ENCODE measurements at regions not wholly inside any gene's neighbourhood (a gene's known extent, or its start where the extent isn't known, plus 50 kb on each side); places are given as distances from the start of the nearest gene placed in this dataset.

DNA sequence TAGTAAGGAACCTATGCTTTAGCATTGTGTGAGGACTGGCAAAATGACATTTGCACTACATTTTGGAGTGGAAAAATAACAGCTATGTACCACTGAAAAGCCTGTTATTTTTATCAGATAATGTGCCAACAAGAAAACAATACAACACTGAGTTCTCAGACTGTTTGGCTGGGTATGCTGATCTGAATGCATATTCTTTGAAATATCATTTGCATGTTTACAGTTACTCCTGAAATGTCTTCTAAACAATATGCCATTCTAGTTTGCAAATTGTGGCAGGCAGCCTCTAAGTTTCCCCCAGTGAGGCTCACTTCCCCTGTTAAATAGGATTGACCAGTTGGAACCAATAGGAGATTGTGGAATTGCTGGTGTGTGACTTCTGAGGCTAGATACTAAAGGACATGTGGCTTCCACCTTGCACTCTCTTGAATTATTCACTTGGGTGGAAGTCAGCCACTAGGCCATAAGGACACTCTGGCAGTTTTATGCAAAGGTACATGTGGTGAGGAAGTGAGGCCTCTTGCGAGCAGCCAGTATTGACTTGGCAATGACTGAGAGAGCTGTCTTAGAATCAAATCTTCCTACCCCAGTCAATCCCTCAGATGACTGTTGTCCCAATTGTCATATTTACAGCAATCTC, 250.4 kb upstream of the PCSK5 start:
- TF ChIP-seq POLR2A (IDR thresholded peaks at IDR 0.05; ENCODE audit: low read depth, low read length): no peak
- no peak for TF ChIP-seq POLR2AphosphoS5 (IDR thresholded peaks at IDR 0.05; ENCODE audit: low read depth, low read length)
- no peak for TF ChIP-seq SPI1 (IDR thresholded peaks at IDR 0.05; ENCODE audit: low read depth, low read length)
- TF ChIP-seq TAF1 (IDR thresholded peaks at IDR 0.05; ENCODE audit: low read depth, low read length): no peak
- TF ChIP-seq POU2F2 (IDR thresholded peaks at IDR 0.05; ENCODE audit: low read depth, low read length): no peak
- no peak for TF ChIP-seq PAX5 (IDR thresholded peaks at IDR 0.05; ENCODE audit: insufficient read depth, low read length, severe bottlenecking)

All from GM12891 (cell line).